Right lobe of liver (tissue), 6 donors: ENCODE measurements at regions not wholly inside any gene's neighbourhood (a gene's known extent, or its start where the extent isn't known, plus 50 kb on each side); places are given as distances from the start of the nearest gene placed in this dataset.

Experiments used
- ATAC-seq, 4 donors: fragments of 200-7000 bp; cut with Tn5 transposase; one replicate each; pipeline ENCODE4 v1.9.1; 2020; ENCODE audit warnings: mild to moderate bottlenecking in 4 of 4, moderate library complexity in 4 of 4
- DNase-seq, 3 donors: peaks; one replicate each; pipeline ENCODE4 v3.0.0-alpha.2; 2020
- H3K27ac ChIP-seq, 3 donors: fragments of 200-600 bp; one replicate each; pipeline ENCODE4 v1.8.0; 2022
- H3K27me3 ChIP-seq, 2 donors: fragments of 200-600 bp; one replicate each; pipeline ENCODE4 v1.8.0; 2022
- H3K36me3 ChIP-seq, 4 donors: fragments of 200-600 bp; sonication (generic) in 1 of 4; one replicate each; pipeline versions ENCODE4 v1.5.1 to v1.8.0; 2017 to 2022; ENCODE audit warnings: control low read depth in 1 of 4
- H3K4me1 ChIP-seq, 4 donors: fragments of 200-600 bp; sonication (generic) in 1 of 4; one replicate each; pipeline versions ENCODE4 v1.5.1 to v1.8.0; 2017 to 2022; ENCODE audit warnings: control low read depth in 1 of 4
- H3K4me3 ChIP-seq, 3 donors: fragments of 200-600 bp; one replicate each; pipeline ENCODE4 v1.8.0; 2022
- H3K9me3 ChIP-seq, 4 donors: fragments of 200-600 bp; sonication (generic) in 1 of 4; one replicate each; pipeline versions ENCODE4 v1.5.1 to v1.8.0; 2017 to 2022; ENCODE audit warnings: control low read depth in 1 of 4
- CTCF ChIP-seq, 4 donors: fragments of 200-600 bp in 3 of 4; fragments of 450-650 bp in 1 of 4; IDR thresholded peaks; one replicate each; pipeline versions ENCODE4 v1.5.1 to v1.8.0; 2016 to 2022; ENCODE audit warnings: antibody characterized with exemption in 4 of 4, mild to moderate bottlenecking in 2 of 4
- POLR2A ChIP-seq: fragments of 450-650 bp; IDR thresholded peaks from one replicate; pipeline ENCODE4 v1.6.1; 2017; ENCODE audit warnings: antibody characterized with exemption, mild to moderate bottlenecking
- WGBS: methylation state at CpG from one replicate; pipeline ENCODE4 v1.1.6; 2018; ENCODE audit warnings: low coverage, low lambda C conversion rate; ENCODE audit not compliant: insufficient coverage; ENCODE audit errors: missing lambda C conversion rate; 5-methylcytosine and 5-hydroxymethylcytosine counted together
- intact Hi-C, 2 donors: fragments of 100-400 bp; cut with DNase I; formaldehyde crosslinking; loops; one replicate each; pipeline versions ENCODE4 v1.11.2 to v1.14.1; 2022
- donor health status: DM: no; HTN: yes; CAD: no.
- donor health status: DM: no; HTN: no; CAD: no.
- donor health status: DM: no; HTN: no; CAD: no.
- donor health status: DM: no; HTN: yes; CAD: no.
- donor health status: DM: no; HTN: yes; CAD: no.

DNA sequence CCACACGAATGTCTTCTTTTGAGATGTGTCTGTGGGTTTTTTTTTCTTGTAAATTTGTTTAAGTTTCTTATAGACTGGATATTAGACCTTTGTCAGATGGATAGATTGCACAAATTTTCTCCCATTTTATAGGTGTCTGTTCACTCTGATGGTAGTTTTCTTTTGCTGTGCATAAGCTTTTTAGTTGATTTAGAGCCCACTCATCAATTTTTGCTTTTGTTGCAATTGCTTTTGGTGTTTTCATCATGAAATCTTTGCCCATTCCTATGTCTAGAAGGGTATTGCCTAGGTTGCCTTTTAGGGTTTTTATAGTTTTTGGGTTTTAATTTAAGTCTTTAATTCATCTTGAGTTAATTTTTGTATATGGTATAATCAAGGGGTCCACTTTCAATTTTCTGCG is 57.7 kb downstream of the NKX2-2 start:
- H3K9me3 ChIP-seq: no peaks in the 10 kb centered on the region
- DNase-seq: no peak
- intact Hi-C loops: no loop called here
- no peak for ATAC-seq
- H3K4me1 ChIP-seq: no peaks in the 10 kb centered on the region
- no peaks in the 10 kb centered on the region for H3K36me3 ChIP-seq
- no peak overlapping the region for H3K4me3 ChIP-seq
- no peak overlapping the region for H3K27ac ChIP-seq
- TF ChIP-seq POLR2A (no peak), CTCF (IDR thresholded peaks at IDR 0.05) (no peak)
- H3K27me3 ChIP-seq: no peaks in the 10 kb centered on the region
- 49% methylated on average over 2 of the region's 2 CpGs for WGBS

GRCh38 chr20:21453690-21454089 is 56.4 kb upstream of the NKX2-4 start:
- Histone ChIP-seq H3K4me3 (no peak overlapping the region), H3K27me3 (no peaks in the 10 kb centered on the region), H3K27ac (no peak overlapping the region), H3K36me3 (no peaks in the 10 kb centered on the region), H3K9me3 (no peaks in the 10 kb centered on the region), H3K4me1 (no peaks in the 10 kb centered on the region)
- WGBS: 39% methylated on average over 4 of the region's 4 CpGs
- TF ChIP-seq CTCF (IDR thresholded peaks at IDR 0.05) (no peak), POLR2A (no peak)
- no peak for ATAC-seq
- intact Hi-C loops: no loop called here
- no peak for DNase-seq

GRCh38 chr20:21450572-21450971 is 53.2 kb upstream of the NKX2-4 start:
- Histone ChIP-seq H3K36me3 (no peaks in the 10 kb centered on the region), H3K27me3 (no peaks in the 10 kb centered on the region), H3K4me1 (no peaks in the 10 kb centered on the region), H3K27ac (no peak overlapping the region), H3K9me3 (no peaks in the 10 kb centered on the region), H3K4me3 (no peak overlapping the region)
- intact Hi-C loops: no loop called here
- peak in 1 of 4 donors; percentile 52 for ATAC-seq
- no peak for DNase-seq
- TF ChIP-seq POLR2A (no peak), CTCF (IDR thresholded peaks at IDR 0.05) (no peak)
- 21% methylated on average over 1 of the region's 1 CpG for WGBS
